Progenitor cell of endocrine pancreas (in vitro differentiated cells): ENCODE measurements at regions not wholly inside any gene's neighbourhood (a gene's known extent, or its start where the extent isn't known, plus 50 kb on each side); places are given as distances from the start of the nearest gene placed in this dataset.
"Not testable (repeated sequence)": the region's sequence is repeated elsewhere in the genome, so short reads cannot be mapped to it uniquely, and the experiment has no call there.

ENCODE experiments used
- DNase-seq: peaks from one replicate; pipeline ENCODE4 v3.0.0; 2021; ENCODE audit warnings: low spot score; ENCODE audit not compliant: unreplicated experiment
- H3K27ac Mint-ChIP-seq: 2 replicates; pipeline ENCODE4 v1.8.0; 2021; ENCODE audit warnings: mild to moderate bottlenecking, moderate library complexity, mixed read lengths
- H3K27me3 Mint-ChIP-seq: 2 replicates; pipeline ENCODE4 v1.8.0; 2021; ENCODE audit warnings: mixed read lengths
- H3K36me3 Mint-ChIP-seq: 2 replicates; pipeline ENCODE4 v1.8.0; 2022; ENCODE audit warnings: mixed read lengths; ENCODE audit not compliant: insufficient read depth
- H3K4me1 Mint-ChIP-seq: 2 replicates; pipeline ENCODE4 v1.8.0; 2021; ENCODE audit warnings: low read depth, mixed read lengths
- H3K4me3 Mint-ChIP-seq: 2 replicates; pipeline ENCODE4 v1.8.0; 2021; ENCODE audit warnings: low read depth, mild to moderate bottlenecking, moderate library complexity, mixed read lengths
- H3K9me3 Mint-ChIP-seq: 2 replicates; pipeline ENCODE4 v1.8.0; 2021; ENCODE audit warnings: low read depth, mixed read lengths
- CTCF ChIP-seq: fragments of 200-600 bp; sonication (generic); IDR thresholded peaks from one replicate; pipeline ENCODE4 v1.5.0; 2021; ENCODE audit warnings: antibody characterized with exemption, mild to moderate bottlenecking; ENCODE audit not compliant: unreplicated experiment

DNA sequence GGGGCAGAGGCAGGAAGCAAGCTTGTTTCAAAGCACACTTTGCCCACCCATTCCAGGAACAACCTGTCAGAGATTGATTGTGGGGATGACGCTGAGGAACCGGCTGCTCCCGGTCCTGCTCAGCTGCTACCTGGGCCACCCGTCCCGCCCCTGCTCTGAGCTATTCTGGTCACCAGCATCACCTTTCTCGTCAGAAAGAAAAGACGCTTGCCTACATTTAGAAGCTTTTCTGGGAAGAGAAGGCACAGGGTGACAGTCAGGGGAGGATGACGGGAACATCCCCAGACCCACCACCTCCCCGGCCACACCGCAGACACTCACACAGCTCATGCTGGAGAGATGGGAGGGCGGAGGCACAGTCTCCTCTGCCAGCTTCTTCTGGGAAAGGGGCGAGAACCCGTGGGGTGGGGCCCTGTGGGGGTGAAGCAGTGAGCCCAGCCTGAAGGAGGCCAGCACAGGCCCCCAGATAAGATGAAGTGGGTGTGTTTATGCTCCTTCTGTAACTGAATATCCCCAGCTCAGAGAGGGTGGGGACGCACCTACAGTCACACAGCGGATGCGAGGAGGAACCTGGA is 81.8 kb downstream of the CPZ start:
- Mint-ChIP-seq H3K36me3 (no peaks in the 10 kb centered on the region), H3K4me3 (no peak overlapping the region), H3K27me3 (peaks cover 37% of the 10 kb centered on the region), H3K4me1 (no peaks in the 10 kb centered on the region), H3K27ac (no peak overlapping the region), H3K9me3 (no peaks in the 10 kb centered on the region)
- DNase-seq, result no peak
- no peak for TF ChIP-seq CTCF

- H3K9me3 Mint-ChIP-seq, DNase-seq, H3K4me3 Mint-ChIP-seq, H3K27ac Mint-ChIP-seq, H3K36me3 Mint-ChIP-seq, H3K4me1 Mint-ChIP-seq: not testable (repeated sequence)
- H3K27me3 Mint-ChIP-seq, result peaks cover 42% of the 10 kb centered on the region
These were observed 80.5 kb downstream of the CPZ start for GRCh38 chr4:8673106-8673505.

- Mint-ChIP-seq H3K4me3 (no peak overlapping the region), H3K36me3 (no peaks in the 10 kb centered on the region), H3K27ac (no peak overlapping the region), H3K27me3 (peaks cover 45% of the 10 kb centered on the region), H3K4me1 (no peaks in the 10 kb centered on the region), H3K9me3 (no peaks in the 10 kb centered on the region)
- TF ChIP-seq CTCF, result no peak
- DNase-seq, result no peak
These were observed 79.9 kb downstream of the CPZ start for GRCh38 chr4:8672486-8672885.

- Mint-ChIP-seq H3K27ac (no peak overlapping the region), H3K36me3 (no peaks in the 10 kb centered on the region), H3K9me3 (no peaks in the 10 kb centered on the region), H3K27me3 (peaks cover 45% of the 10 kb centered on the region), H3K4me3 (no peak overlapping the region), H3K4me1 (no peaks in the 10 kb centered on the region)
- no peak for DNase-seq
- no peak for TF ChIP-seq CTCF
These were observed 79.2 kb downstream of the CPZ start for GRCh38 chr4:8671712-8672290.
